Hippocampal formation (tissue), 2 donors: ENCODE measurements at regions not wholly inside any gene's neighbourhood (a gene's known extent, or its start where the extent isn't known, plus 50 kb on each side); places are given as distances from the start of the nearest gene placed in this dataset.

ENCODE experiments used
- DNase-seq, 2 donors: peaks; one replicate each; lab custom pipeline; 2025; lab: John Stamatoyannopoulos, UW

- DNase-seq: no peak
Observed at GRCh38 chr3:154976072-154976983, 103.8 kb upstream of the MME start.

- DNase-seq: no peak
Observed at GRCh38 chr3:154973851-154974250, 106.3 kb upstream of the MME start.

- no peak for DNase-seq
Observed at GRCh38 chr3:154972951-154973350, 107.2 kb upstream of the MME start.

- DNase-seq: no peak
Observed at GRCh38 chr3:154971771-154972326, 108.3 kb upstream of the MME start.

GRCh38 chr3:154971341-154971740 lies 108.8 kb upstream of the MME start:
- no peak for DNase-seq

GRCh38 chr3:154970797-154971196 lies 109.3 kb upstream of the MME start:
- no peak for DNase-seq

- no peak for DNase-seq
Observed at GRCh38 chr3:154969366-154969765, 110.8 kb upstream of the MME start.

- DNase-seq: no peak
Observed at GRCh38 chr3:154967090-154967489, 113.0 kb upstream of the MME start.

- no peak for DNase-seq
Observed at GRCh38 chr3:154956815-154957214, 123.3 kb upstream of the MME start.

GRCh38 chr3:154955907-154956533 lies 124.1 kb upstream of the MME start:
- DNase-seq: no peak

- no peak for DNase-seq
Observed at GRCh38 chr3:154954757-154955156, 125.4 kb upstream of the MME start.

- DNase-seq: no peak
Observed at GRCh38 chr3:154953538-154953937, 126.6 kb upstream of the MME start.

GRCh38 chr3:154952553-154952952 lies 127.6 kb upstream of the MME start:
- DNase-seq: no peak

- no peak for DNase-seq
Observed at GRCh38 chr3:154943981-154944380, 136.1 kb upstream of the MME start.

GRCh38 chr3:154942827-154943226 lies 137.3 kb upstream of the MME start:
- no peak for DNase-seq

- DNase-seq: no peak
Observed at GRCh38 chr3:154936196-154936595, 143.9 kb upstream of the MME start.

GRCh38 chr3:154933581-154933980 lies 146.5 kb upstream of the MME start:
- DNase-seq: no peak

- DNase-seq: no peak
Observed at GRCh38 chr3:154932633-154933032, 147.5 kb upstream of the MME start.

GRCh38 chr3:154931484-154931883 lies 148.6 kb upstream of the MME start:
- DNase-seq: no peak

GRCh38 chr3:154926721-154927120 lies 153.4 kb upstream of the MME start:
- DNase-seq: no peak

GRCh38 chr3:154921351-154921750 lies 158.8 kb upstream of the MME start:
- no peak for DNase-seq

GRCh38 chr3:154919226-154919625 lies 160.9 kb upstream of the MME start:
- DNase-seq: no peak

- no peak for DNase-seq
Observed at GRCh38 chr3:154904328-154904727, 175.8 kb upstream of the MME start.
